ENCODE measurements at regions not wholly inside any gene's neighbourhood (a gene's known extent, or its start where the extent isn't known, plus 50 kb on each side); places are given as distances from the start of the nearest gene placed in this dataset.

- TF ChIP-seq CTCF (conservative IDR thresholded peaks at IDR 0.05) (no peak), EZH2 (IDR thresholded peaks at IDR 0.05; ENCODE audit: low read depth) (no peak)
Observed at GRCh38 chr2:57330447-57330846, 716.2 kb upstream of the VRK2 start.

Measured in PC-9 (cell line).